ENCODE measurements at regions not wholly inside any gene's neighbourhood (a gene's known extent, or its start where the extent isn't known, plus 50 kb on each side); places are given as distances from the start of the nearest gene placed in this dataset.
"Not testable (repeated sequence)": the region's sequence is repeated elsewhere in the genome, so short reads cannot be mapped to it uniquely, and the experiment has no call there.

- SMC1A ChIA-PET (ENCODE audit: uncharacterized antibody, unreplicated experiment) = interaction anchor here (1.3 to 3.3 kb wide), 2 partner anchors 13 to 45 kb away, joined by 4 to 10 read pairs; no protein-coding TSS in a partner anchor
- H3K4me1 ChIP-seq (ENCODE audit: control insufficient read depth, insufficient read depth, low read length) = peaks cover 13% of the 10 kb centered on the region
- H4K20me1 ChIP-seq (ENCODE audit: control insufficient read depth, insufficient read depth); H3K9me3 ChIP-seq (replicated peaks; ENCODE audit: control insufficient read depth, insufficient read depth, low read length); DNase-seq (ENCODE audit: low read depth, low spot score); H3K27me3 ChIP-seq (replicated peaks in 1 of 2; ENCODE audit: control insufficient read depth in 2 of 2, insufficient read depth in 2 of 2, low read length in 1 of 2); BruUV-seq (replicated peaks); H3K4me2 ChIP-seq (ENCODE audit: control insufficient read depth, insufficient read depth); FAIRE-seq; H3K9ac ChIP-seq (ENCODE audit: control insufficient read depth, insufficient read depth, low read length); in situ Hi-C loops (cut with MboI); H3K4me3 ChIP-seq; H3K36me3 ChIP-seq (ENCODE audit: control insufficient read depth in 2 of 2, insufficient read depth in 2 of 2, low read length in 1 of 2); RAD21 ChIA-PET (ENCODE audit: unreplicated experiment); H3K79me2 ChIP-seq (ENCODE audit: control insufficient read depth, insufficient read depth, low read length); ATAC-seq; intact Hi-C loops (cut with micrococcal nuclease; ENCODE audit: unreplicated experiment); H3K27ac ChIP-seq (ENCODE audit: control insufficient read depth, insufficient read depth); H2AFZ ChIP-seq (ENCODE audit: control insufficient read depth, low read depth, low read length): not testable (repeated sequence)
- WGBS (ENCODE audit: insufficient coverage, insufficient replicate concordance, low lambda C conversion rate, missing lambda C conversion rate) = 84% methylated on average over 5 of the region's 5 CpGs
- POLR2A ChIA-PET = interaction anchor here (1.1 kb wide), 1 partner anchor 54 kb away, joined by 5 read pairs; no protein-coding TSS in a partner anchor
- CTCF ChIA-PET = interaction anchor here (0.7 to 1.2 kb wide), 2 partner anchors 41 to 311 kb away, joined by 3 read pairs; no protein-coding TSS in a partner anchor
Observed at GRCh38 chr2:182552232-182552631, 125.4 kb upstream of the PDE1A start.

GRCh38 chr2:182552785-182553184 lies 125.9 kb upstream of the PDE1A start:
- ChIA-PET CTCF (interaction anchor here (1.2 kb wide), 1 partner anchor 42 kb away, joined by 3 read pairs; no protein-coding TSS in a partner anchor), POLR2A (interaction anchor here (1.1 kb wide), 1 partner anchor 55 kb away, joined by 5 read pairs; no protein-coding TSS in a partner anchor), SMC1A (ENCODE audit: uncharacterized antibody, unreplicated experiment) (interaction anchor here (1.3 to 3.3 kb wide), 2 partner anchors 13 to 46 kb away, joined by 4 to 10 read pairs; no protein-coding TSS in a partner anchor)
- H3K27me3 ChIP-seq (replicated peaks in 1 of 2; ENCODE audit: control insufficient read depth in 2 of 2, insufficient read depth in 2 of 2, low read length in 1 of 2); intact Hi-C loops (cut with micrococcal nuclease; ENCODE audit: unreplicated experiment); DNase-seq (ENCODE audit: low read depth, low spot score); H3K27ac ChIP-seq (ENCODE audit: control insufficient read depth, insufficient read depth); H3K4me3 ChIP-seq; FAIRE-seq; H3K4me2 ChIP-seq (ENCODE audit: control insufficient read depth, insufficient read depth); BruUV-seq (replicated peaks); in situ Hi-C loops (cut with MboI); H3K9ac ChIP-seq (ENCODE audit: control insufficient read depth, insufficient read depth, low read length); H2AFZ ChIP-seq (ENCODE audit: control insufficient read depth, low read depth, low read length); H3K9me3 ChIP-seq (replicated peaks; ENCODE audit: control insufficient read depth, insufficient read depth, low read length); H3K36me3 ChIP-seq (ENCODE audit: control insufficient read depth in 2 of 2, insufficient read depth in 2 of 2, low read length in 1 of 2); H4K20me1 ChIP-seq (ENCODE audit: control insufficient read depth, insufficient read depth); ATAC-seq; H3K79me2 ChIP-seq (ENCODE audit: control insufficient read depth, insufficient read depth, low read length); RAD21 ChIA-PET (ENCODE audit: unreplicated experiment): not testable (repeated sequence)
- 78% methylated on average over 16 of the region's 16 CpGs for WGBS (ENCODE audit: insufficient coverage, insufficient replicate concordance, low lambda C conversion rate, missing lambda C conversion rate)
- peaks cover 13% of the 10 kb centered on the region for H3K4me1 ChIP-seq (ENCODE audit: control insufficient read depth, insufficient read depth, low read length)

Data from GM12878 (cell line).